HAP-1 (cell line): ENCODE measurements at regions not wholly inside any gene's neighbourhood (a gene's known extent, or its start where the extent isn't known, plus 50 kb on each side); places are given as distances from the start of the nearest gene placed in this dataset.

ENCODE experiments used
- DNase-seq, 2 experiments: peaks; one replicate each; pipeline ENCODE4 v3.0.0-alpha.2; 2016 to 2020; ENCODE audit warnings: low spot score in 2 of 2
- H3K27me3 ChIP-seq: fragments of 250-450 bp; sonication (Bioruptor Pico); 2 replicates; pipeline ENCODE4 v1.5.1; 2020; ENCODE audit warnings: low read depth, mild to moderate bottlenecking, moderate library complexity
- H3K36me3 ChIP-seq: fragments of 250-450 bp; sonication (Bioruptor Pico); replicated peaks from 2 replicates; pipeline ENCODE4 v1.5.1; 2020; ENCODE audit warnings: mild to moderate bottlenecking
- H3K4me1 ChIP-seq: fragments of 250-450 bp; sonication (Bioruptor Pico); 2 replicates; pipeline ENCODE4 v1.5.1; 2020; ENCODE audit warnings: mild to moderate bottlenecking
- H3K4me3 ChIP-seq: fragments of 250-450 bp; sonication (Bioruptor Pico); 2 replicates; pipeline ENCODE4 v1.5.1; 2020; ENCODE audit warnings: mild to moderate bottlenecking, moderate library complexity
- H3K9me3 ChIP-seq: fragments of 250-450 bp; sonication (Bioruptor Pico); 2 replicates; pipeline ENCODE4 v1.5.1; 2020; ENCODE audit warnings: mild to moderate bottlenecking, moderate library complexity
- in situ Hi-C: fragments of 300-500 bp; cut with MboI; formaldehyde crosslinking; loops from 3 replicates; pipeline ENCODE4 v1.14.3; 2020; ENCODE audit warnings: low sequenced_read_pairs, inconsistent platforms, mixed read lengths

DNA sequence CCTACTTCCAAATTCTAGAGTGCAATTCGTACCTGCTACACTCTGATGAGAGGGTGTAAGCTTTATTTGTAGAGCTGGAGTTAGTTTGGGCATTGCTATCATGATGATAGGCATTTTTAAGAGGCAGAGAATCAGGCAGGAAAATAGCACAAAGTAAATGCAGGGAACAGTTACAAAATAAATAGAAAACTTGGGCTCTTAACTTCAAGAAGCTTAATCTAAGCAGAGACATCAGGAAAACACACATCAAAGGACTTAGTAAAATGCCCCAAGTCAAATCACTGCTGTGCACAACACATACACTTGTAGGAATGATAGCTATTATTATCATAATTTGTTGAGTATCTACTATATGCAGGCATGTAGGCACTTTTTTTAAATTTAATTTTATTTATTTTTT lies 381.2 kb downstream of the CD83 start:
- in situ Hi-C loops = no loop called here
- Histone ChIP-seq H3K4me3 (no peak overlapping the region), H3K27me3 (no peaks in the 10 kb centered on the region), H3K9me3 (no peaks in the 10 kb centered on the region), H3K36me3 (no peaks in the 10 kb centered on the region), H3K4me1 (peaks cover 14% of the 10 kb centered on the region)
- DNase-seq = no peak

DNA sequence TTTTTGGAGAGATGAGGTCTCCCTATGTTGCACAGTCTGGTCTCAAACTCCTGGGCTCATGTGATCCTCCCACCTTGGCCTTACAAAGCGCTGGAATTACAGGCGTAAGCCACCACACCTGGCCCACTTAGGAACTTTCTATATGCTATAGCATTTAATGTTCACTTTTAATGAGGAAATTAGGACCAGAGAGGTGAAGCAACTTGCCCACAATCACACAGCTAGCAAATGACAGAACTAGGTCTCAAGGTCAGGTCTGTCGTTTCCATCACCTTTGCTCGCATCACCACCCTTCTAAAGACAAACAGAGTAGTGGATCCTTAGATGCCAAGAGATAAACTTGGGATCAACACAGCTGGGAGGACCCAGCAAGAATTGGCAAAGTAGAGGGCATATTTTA lies 381.7 kb downstream of the CD83 start:
- in situ Hi-C loops = no loop called here
- Histone ChIP-seq H3K36me3 (no peaks in the 10 kb centered on the region), H3K27me3 (no peaks in the 10 kb centered on the region), H3K4me1 (peaks cover 14% of the 10 kb centered on the region), H3K4me3 (no peak overlapping the region), H3K9me3 (no peaks in the 10 kb centered on the region)
- no peak for DNase-seq

DNA sequence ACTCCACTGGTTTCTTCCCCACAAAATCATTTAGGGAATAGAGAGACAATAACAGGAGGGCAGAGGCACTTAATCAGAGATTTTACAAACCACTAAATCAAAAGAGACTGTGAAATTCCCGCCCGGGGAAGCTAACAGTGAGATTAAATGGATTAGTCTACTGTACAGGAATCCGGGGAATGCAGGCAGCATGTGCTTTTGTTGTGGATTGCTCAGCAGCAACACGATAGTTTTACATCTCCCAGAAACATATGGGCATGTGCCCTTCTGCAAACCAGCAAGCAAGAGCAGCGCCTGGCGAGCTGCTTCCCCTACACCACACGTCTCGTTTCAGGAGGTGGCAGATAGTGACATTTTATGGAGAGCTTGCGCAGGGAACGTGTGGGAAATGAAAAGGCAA lies 382.3 kb downstream of the CD83 start:
- peak; percentile 36 to 56 for DNase-seq
- H3K27me3 ChIP-seq = no peaks in the 10 kb centered on the region
- H3K9me3 ChIP-seq = no peaks in the 10 kb centered on the region
- H3K36me3 ChIP-seq = no peaks in the 10 kb centered on the region
- H3K4me3 ChIP-seq = no peak overlapping the region
- in situ Hi-C loops = no loop called here
- peaks cover 14% of the 10 kb centered on the region for H3K4me1 ChIP-seq

DNA sequence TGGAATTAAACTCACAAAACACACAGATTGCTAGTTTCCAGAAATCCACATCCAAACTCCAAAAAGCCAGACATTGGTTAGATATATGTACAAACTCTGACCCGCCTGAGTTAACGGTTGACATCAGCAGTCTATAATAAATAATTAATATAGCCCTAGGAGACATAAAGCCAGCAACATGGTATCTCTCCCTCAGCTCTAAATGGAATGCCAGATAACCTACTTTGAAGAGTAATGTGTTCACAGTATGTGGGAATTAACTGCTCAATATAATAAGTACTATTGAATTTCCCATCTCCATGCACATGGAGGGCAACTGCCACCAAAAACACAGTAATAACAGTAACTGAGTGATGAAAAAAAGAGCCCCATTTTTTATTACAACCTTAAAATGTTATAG lies 383.2 kb downstream of the CD83 start:
- Histone ChIP-seq H3K27me3 (no peaks in the 10 kb centered on the region), H3K9me3 (no peaks in the 10 kb centered on the region), H3K36me3 (no peaks in the 10 kb centered on the region), H3K4me1 (peaks cover 14% of the 10 kb centered on the region), H3K4me3 (no peak overlapping the region)
- no peak for DNase-seq
- in situ Hi-C loops = no loop called here

DNA sequence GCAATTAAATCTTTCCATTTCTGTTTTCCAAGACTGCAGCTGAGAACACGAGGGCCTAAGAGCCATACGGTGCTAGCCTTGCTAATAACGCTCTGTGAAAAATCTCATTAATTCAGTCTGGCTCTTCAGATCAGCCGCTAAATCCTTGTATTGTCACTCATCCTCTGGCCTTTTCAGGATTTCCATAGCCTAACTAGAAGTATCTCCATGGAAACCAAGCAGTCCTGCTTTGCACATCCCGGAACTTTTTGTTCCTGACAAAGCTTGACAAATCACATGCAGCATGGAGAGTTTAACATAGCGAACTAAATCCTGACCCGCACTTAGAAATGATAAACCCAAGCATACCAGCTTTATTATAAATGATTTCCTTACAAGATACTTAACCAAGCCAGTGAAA lies 383.7 kb downstream of the CD83 start:
- H3K36me3 ChIP-seq = no peaks in the 10 kb centered on the region
- in situ Hi-C loops = no loop called here
- peak; percentile 54 to 91 for DNase-seq
- H3K27me3 ChIP-seq = no peaks in the 10 kb centered on the region
- no peaks in the 10 kb centered on the region for H3K9me3 ChIP-seq
- no peak overlapping the region for H3K4me3 ChIP-seq
- H3K4me1 ChIP-seq = peaks cover 14% of the 10 kb centered on the region

DNA sequence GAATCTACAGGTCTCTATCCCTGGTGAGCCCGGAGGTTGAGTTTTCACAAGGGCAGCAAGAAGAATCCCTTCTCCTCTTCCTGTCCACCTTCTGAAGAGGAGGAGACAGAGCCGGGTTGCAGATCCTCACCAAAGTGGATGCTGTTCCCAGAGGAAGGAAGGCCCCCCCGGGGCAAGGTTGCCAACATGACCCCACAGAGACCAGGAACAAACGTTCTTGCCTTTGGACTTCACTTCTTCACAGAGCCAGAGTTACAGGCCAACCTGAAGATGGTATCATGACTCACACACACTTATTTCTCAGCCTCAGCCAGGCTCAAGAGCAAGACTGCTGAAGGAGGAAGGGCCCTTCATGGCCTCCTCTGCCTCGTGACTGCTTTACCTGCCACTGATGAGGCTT lies 384.3 kb downstream of the CD83 start:
- Histone ChIP-seq H3K4me3 (no peak overlapping the region), H3K36me3 (no peaks in the 10 kb centered on the region), H3K27me3 (no peaks in the 10 kb centered on the region), H3K4me1 (peaks cover 14% of the 10 kb centered on the region), H3K9me3 (no peaks in the 10 kb centered on the region)
- no peak for DNase-seq
- in situ Hi-C loops = no loop called here

DNA sequence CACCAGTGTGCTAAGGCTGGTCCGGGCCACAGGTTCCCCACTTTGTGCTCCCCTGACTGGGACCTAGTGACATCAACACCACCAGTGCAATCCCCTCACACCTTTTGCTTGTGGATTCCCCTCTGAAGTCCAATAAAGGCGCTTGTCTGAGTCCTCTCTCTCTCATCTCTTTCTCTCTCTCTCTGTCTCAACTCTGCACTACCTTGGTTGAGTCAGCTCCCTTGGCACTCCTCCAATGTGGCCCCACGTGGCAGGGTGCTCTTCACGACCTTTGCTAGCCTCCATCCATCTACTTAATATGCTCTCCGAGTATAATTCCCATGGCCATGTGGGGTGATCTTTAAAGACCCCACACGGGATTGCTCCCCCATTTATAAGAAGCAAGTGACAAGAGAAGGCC lies 385.0 kb downstream of the CD83 start:
- DNase-seq = no peak
- in situ Hi-C loops = no loop called here
- no peaks in the 10 kb centered on the region for H3K27me3 ChIP-seq
- H3K4me3 ChIP-seq = no peak overlapping the region
- peaks cover 14% of the 10 kb centered on the region for H3K4me1 ChIP-seq
- no peaks in the 10 kb centered on the region for H3K9me3 ChIP-seq
- H3K36me3 ChIP-seq = no peaks in the 10 kb centered on the region

DNA sequence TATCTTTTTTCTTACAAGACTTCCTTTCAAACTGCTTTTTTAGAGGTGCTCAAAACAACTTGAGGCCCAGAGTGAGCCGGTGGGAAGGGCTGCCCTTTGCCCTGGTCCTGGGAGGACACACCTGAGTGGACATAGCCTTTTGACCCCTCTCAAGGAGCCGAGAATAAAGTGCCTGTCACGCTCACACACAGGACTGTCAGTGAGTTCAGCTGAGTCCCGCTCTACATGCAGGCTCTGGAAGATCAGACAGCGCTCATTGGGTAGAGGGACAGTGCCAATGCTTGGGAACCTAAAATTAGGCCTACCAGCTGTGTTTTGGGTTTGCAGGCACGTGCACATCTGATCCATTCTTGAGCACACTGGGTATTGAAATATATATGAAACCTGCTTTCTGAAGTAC lies 387.8 kb downstream of the CD83 start:
- in situ Hi-C loops = no loop called here
- no peak overlapping the region for H3K4me3 ChIP-seq
- H3K36me3 ChIP-seq = no peaks in the 10 kb centered on the region
- H3K9me3 ChIP-seq = no peaks in the 10 kb centered on the region
- no peaks in the 10 kb centered on the region for H3K27me3 ChIP-seq
- peaks cover 8% of the 10 kb centered on the region for H3K4me1 ChIP-seq
- DNase-seq = no peak

DNA sequence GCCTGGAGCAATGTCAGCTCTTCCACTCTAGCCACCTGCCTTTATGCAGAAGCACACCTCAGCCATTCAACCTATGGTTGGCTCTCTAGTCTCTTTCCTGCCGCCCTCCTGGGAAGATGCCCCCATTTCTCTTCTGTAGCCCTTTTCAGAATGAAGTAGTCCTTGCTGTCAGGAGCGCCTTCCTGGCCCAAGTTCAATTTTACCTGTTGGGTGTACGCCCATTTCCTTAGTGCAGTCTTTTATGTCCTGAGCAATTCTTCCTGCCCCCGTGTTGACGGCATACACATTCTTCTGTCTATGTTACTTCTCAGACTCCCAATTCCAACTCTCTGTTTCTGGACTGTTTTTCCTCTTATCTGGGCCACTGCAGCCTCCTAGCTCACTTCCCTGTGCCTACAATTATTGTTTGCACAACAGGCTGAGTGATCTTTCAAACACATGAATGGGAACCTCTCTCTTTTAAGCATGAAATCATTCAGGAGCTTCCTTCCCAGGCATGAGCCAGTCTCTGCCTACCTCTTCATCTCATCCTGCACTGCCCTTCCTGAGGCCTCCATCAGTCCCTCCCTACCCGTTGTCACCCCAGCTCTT lies 389.2 kb downstream of the CD83 start:
- no peak overlapping the region for H3K4me3 ChIP-seq
- no peaks in the 10 kb centered on the region for H3K27me3 ChIP-seq
- no peak for DNase-seq

DNA sequence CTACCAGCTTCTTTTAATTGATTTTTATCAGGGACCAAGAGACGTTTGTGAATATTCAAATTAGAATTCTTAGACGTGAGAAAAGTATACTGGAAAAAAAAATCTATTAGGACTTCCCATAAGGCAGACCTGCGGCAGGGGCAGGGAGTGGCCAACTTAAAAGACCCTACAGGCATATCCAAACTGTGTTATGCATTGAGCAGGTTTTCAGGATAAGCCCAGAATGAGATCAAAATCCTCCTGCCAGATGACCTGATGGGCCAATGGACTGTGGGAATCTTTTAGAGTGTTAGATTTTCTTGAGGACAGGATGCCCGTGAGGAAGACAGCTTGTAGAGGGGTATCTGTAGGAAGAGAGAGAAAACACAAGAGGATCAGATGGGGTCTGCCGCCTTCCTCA lies 391.5 kb downstream of the CD83 start:
- DNase-seq = no peak
- Histone ChIP-seq H3K27me3 (no peaks in the 10 kb centered on the region), H3K9me3 (no peaks in the 10 kb centered on the region), H3K36me3 (no peaks in the 10 kb centered on the region), H3K4me1 (no peaks in the 10 kb centered on the region), H3K4me3 (no peak overlapping the region)
- in situ Hi-C loops = no loop called here

More for the DNA sequence above, 389.2 kb downstream of the CD83 start:
- Histone ChIP-seq H3K4me1 (no peaks in the 10 kb centered on the region), H3K36me3 (no peaks in the 10 kb centered on the region), H3K9me3 (no peaks in the 10 kb centered on the region)
- in situ Hi-C loops = no loop called here

DNA sequence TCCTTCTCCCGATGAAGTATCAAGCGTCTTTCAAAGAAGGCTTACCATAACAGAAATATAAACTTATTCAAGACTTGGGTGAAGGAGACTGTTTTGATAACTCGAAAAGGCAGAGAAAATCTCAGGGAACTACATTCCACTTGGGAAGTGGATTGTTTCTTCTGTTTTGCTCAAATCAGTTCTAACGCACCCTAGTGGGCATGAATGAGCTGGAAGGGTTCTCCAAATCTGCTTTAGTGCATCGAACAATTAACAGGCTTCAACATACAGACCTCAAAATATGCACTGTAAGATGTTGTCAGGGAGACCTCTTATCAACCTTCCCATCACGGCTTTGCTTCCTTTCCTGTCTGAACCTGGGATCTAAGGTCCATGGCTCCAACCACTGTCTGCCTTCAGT lies 392.5 kb downstream of the CD83 start:
- no peak for DNase-seq
- no peaks in the 10 kb centered on the region for H3K36me3 ChIP-seq
- no peaks in the 10 kb centered on the region for H3K27me3 ChIP-seq
- no peaks in the 10 kb centered on the region for H3K9me3 ChIP-seq
- in situ Hi-C loops = no loop called here
- H3K4me3 ChIP-seq = no peak overlapping the region
- H3K4me1 ChIP-seq = no peaks in the 10 kb centered on the region

DNA sequence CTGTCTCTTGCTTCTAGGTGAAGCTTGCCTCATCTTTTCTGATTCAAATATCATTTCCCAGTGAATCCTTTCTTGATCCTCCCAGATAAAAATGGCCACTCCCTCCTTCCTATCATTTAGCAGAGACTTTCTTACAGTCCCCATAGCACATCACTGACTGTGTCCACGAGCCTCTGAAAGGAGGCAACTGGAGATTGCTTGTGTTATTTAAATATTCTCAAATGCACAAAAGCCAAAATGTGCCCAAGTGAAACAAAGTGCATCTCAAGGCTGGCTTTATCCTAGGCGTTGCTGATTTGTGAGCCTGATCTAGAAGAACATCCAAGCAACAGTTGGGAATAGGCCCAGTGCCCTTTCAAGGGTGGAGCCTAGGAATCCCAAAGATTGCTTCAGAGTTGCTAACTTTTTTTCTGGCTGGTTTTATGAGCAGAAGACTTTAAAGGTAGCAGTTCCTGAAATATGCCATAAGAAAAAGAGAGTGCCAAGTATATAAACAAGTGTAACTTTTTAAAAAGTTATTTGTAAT lies 393.6 kb downstream of the CD83 start:
- no peak for DNase-seq
- Histone ChIP-seq H3K27me3 (no peaks in the 10 kb centered on the region), H3K4me3 (no peak overlapping the region), H3K36me3 (no peaks in the 10 kb centered on the region), H3K9me3 (no peaks in the 10 kb centered on the region), H3K4me1 (no peaks in the 10 kb centered on the region)
- in situ Hi-C loops = no loop called here

DNA sequence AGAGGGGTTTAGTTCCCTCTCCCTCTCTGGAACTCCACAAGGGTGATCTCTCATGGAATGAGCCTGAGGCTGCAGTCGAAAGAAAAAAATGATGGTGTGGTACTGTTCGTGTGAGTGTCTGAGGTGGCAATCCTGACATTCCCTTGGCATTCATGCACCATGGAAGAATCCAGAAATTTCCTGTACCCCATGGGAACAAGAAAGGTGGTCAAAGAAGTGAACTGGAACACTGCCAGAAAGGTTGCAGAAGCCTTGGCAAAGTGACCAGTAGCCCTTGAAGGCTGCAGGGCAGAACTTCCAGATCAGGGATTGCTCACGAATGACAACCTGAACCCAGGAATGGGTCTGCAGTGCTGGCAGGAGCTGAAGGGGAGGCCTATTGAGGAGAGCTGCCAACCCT lies 394.7 kb downstream of the CD83 start:
- H3K4me1 ChIP-seq = no peaks in the 10 kb centered on the region; the same call in 1 of the 2 replicates
- in situ Hi-C loops = no loop called here
- no peak overlapping the region for H3K4me3 ChIP-seq
- H3K36me3 ChIP-seq = no peaks in the 10 kb centered on the region
- no peak for DNase-seq
- H3K27me3 ChIP-seq = no peaks in the 10 kb centered on the region
- no peaks in the 10 kb centered on the region for H3K9me3 ChIP-seq

DNA sequence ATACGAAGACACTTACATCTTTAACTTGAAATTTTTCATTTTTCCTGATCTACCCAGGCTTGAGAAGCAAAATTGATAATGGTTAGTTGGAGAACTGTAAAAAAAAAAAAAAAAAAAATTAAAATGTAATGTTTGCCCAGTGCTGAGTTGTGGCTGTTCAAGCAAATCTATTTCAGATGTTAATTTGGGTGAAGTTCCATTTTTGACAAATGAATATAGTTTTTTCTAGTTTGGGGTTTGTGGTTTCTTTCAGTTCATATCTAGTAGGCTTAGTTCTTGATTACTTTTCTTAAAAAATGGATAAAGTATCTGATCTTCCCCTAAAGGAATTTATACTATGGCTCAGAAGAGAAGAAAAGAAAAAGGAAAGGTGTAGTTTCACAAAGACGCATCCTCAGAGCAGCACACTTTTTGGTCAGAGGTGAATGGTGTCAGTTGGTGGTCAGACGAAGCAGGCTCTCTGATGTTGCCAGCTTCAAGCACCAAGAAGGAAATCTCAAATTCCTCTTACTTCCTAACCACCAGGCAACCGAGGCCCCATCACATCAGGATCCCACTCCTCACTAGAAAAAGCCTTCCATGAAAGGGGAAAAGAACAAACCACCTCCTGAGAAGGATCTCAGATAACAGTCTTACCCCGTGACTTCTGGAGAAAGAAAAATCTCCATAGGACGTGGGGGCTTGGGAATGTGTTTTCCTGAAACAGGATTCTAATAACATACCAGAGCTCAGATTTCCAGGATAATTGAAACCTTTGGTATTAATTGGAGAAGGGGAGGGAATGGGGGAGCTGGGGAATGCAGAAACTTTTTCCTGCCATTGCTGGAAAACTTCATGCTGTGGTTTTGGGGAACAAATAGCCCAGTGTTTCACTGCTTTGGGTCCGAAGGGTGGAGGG lies 396.2 kb downstream of the CD83 start:
- H3K4me3 ChIP-seq = no peak overlapping the region
- no peaks in the 10 kb centered on the region; the same call in 1 of the 2 replicates for H3K4me1 ChIP-seq
- DNase-seq = no peak
- no peaks in the 10 kb centered on the region for H3K27me3 ChIP-seq
- no peaks in the 10 kb centered on the region for H3K36me3 ChIP-seq
- no peaks in the 10 kb centered on the region for H3K9me3 ChIP-seq
- in situ Hi-C loops = no loop called here
